SH-SY5Y (cell line): ENCODE measurements at regions not wholly inside any gene's neighbourhood (a gene's known extent, or its start where the extent isn't known, plus 50 kb on each side); places are given as distances from the start of the nearest gene placed in this dataset.

ENCODE experiments used
- GATA2 ChIP-seq: IDR thresholded peaks from 2 replicates; pipeline ENCODE4 v1.6.1; 2011; ENCODE audit warnings: mild to moderate bottlenecking, low read depth, low read length
- GATA3 ChIP-seq: IDR thresholded peaks from 2 replicates; pipeline ENCODE4 v1.6.1; 2011; ENCODE audit warnings: low read depth, mild to moderate bottlenecking, low read length, moderate library complexity

- TF ChIP-seq GATA2, result no peak
- no peak for TF ChIP-seq GATA3
These were observed 399.5 kb downstream of the ENC1 start for GRCh38 chr5:74240783-74241750.
